ENCODE measurements at regions not wholly inside any gene's neighbourhood (a gene's known extent, or its start where the extent isn't known, plus 50 kb on each side); places are given as distances from the start of the nearest gene placed in this dataset.

DNA sequence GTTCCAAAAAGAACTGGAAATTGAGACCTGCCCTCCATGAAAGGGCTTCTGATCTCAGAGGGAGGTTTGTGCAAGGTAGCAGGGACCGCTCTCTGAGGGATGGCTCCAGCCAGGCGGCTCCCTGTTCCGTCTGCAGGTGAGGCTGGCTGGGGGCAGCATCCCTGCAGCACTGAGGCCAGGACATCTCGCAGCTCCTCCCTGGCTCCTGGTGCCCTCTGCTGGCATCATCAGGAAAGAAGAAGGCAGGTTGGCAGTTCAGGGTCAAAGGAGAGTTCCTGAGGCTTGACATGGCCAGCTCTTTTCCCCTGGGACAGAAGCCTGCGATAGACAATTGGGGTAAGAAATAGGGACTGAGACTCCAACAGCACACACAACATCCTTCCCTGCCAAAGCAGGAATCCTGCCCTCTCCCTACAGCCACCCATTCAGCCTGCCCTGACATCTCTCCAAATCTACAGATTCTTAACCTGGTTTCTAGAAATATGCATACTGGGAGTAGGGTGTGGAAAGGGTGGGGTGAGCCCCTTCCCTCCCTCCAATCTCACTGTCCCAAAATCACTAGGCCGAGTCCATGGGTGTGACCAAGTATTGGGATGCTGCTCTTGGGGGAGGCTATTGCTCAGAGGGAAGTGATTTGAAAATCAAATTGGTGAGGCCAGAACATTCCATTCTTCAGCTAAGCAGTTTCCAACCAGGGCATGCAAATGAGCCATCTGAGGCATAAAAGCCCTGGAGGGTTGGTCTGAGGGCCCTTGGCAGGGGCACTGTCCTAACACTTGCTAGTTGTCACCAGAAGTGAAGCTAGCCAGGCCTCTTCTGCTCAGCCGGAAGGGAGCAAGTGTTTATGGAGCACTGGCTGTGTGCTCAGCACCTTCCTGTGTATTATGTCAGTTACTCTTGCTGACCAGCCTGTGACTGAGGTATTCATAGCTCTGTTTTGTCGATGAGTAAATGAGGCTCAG is 185.4 kb downstream of the TFCP2L1 start (continued):
- TF ChIP-seq ZNF460 (CRISPR knock-in tag; IDR thresholded peaks at IDR 0.05; ENCODE audit: borderline replicate concordance): no peak
- TF ChIP-seq EZH2 (conservative IDR thresholded peaks at IDR 0.05; ENCODE audit: low read depth, low read length): 0 out of 2 replicates have a peak, but pooled peaks have one; percentile 24

- intact Hi-C loops (cut with micrococcal nuclease; ENCODE audit: unreplicated experiment): no loop called here
- WGBS (ENCODE audit: low lambda C conversion rate): 3% methylated on average over 10 of the region's 10 CpGs
- FAIRE-seq: no peak
- no peak overlapping the region for H3K4me2 ChIP-seq (ENCODE audit: low read depth, low read length)
- DNase-seq (ENCODE audit: low spot score): no peak
- no peaks in the 10 kb centered on the region for H3K79me2 ChIP-seq (ENCODE audit: insufficient read depth, low read length)
- H3K9me3 ChIP-seq (ENCODE audit: low read length): no peaks in the 10 kb centered on the region
- H2AFZ ChIP-seq (ENCODE audit: low read length): no peak overlapping the region
- TF ChIP-seq ZNF609 (CRISPR knock-in tag; IDR thresholded peaks at IDR 0.05; ENCODE audit: borderline replicate concordance): no peak
- TF ChIP-seq TFAP4 (IDR thresholded peaks at IDR 0.05; ENCODE audit: borderline replicate concordance, low read depth): no peak
- H3K36me3 ChIP-seq (replicated peaks in 1 of 2; ENCODE audit: control insufficient read depth in 1 of 2, insufficient read depth in 2 of 2, low read length in 2 of 2): no peaks in the 10 kb centered on the region
- ChIA-PET POLR2A (no interaction called here), CTCF (ENCODE audit: low intra/inter-chr PET ratio, low total read pairs) (no interaction called here)
- H3K4me1 ChIP-seq (ENCODE audit: insufficient read depth, low read length): no peaks in the 10 kb centered on the region
- in situ Hi-C loops (cut with HindIII; ENCODE audit: extremely low pct_ligation_motif_present, low pct_unique_long_range_greater_than_20kb): no loop called here
- no peak for ATAC-seq
- peaks cover 15 to 50% of the 10 kb centered on the region in 2 experiments; a peak in 3 of 5 replicates for H3K27me3 ChIP-seq (ENCODE audit: control insufficient read depth in 1 of 2, insufficient read depth in 2 of 2, low read length in 2 of 2)
- no TSS peak for BruUV-seq (replicated peaks)
- no peaks in the 10 kb centered on the region for H4K20me1 ChIP-seq (ENCODE audit: insufficient read depth, low read length)
- H3K4me3 ChIP-seq (replicated peaks in 1 of 3; ENCODE audit: insufficient read depth in 1 of 3, low read depth in 2 of 3, low read length in 3 of 3): no peak overlapping the region
- H3K9ac ChIP-seq (ENCODE audit: insufficient read depth, low read depth, low read length): no peak overlapping the region
- H3K27ac ChIP-seq (ENCODE audit: extremely low read length, insufficient read depth, low read length): no peak overlapping the region
Measured at GRCh38 chr2:121101093-121101715, 183.8 kb downstream of the TFCP2L1 start.

Data from HepG2 (cell line).